Neuronal stem cell (in vitro differentiated cells): ENCODE measurements at regions not wholly inside any gene's neighbourhood (a gene's known extent, or its start where the extent isn't known, plus 50 kb on each side); places are given as distances from the start of the nearest gene placed in this dataset.

ENCODE experiments used
- DNase-seq: peaks from one replicate; pipeline ENCODE4 v3.0.0-alpha.2; 2013; ENCODE audit warnings: low spot score
- H2AFZ ChIP-seq: one replicate; pipeline ENCODE4 v1.6.1; 2013; ENCODE audit warnings: mild to moderate bottlenecking, low read length, inconsistent platforms
- H2AK5ac ChIP-seq: 2 replicates; pipeline ENCODE4 v1.6.1; 2013; ENCODE audit warnings: low read depth, mild to moderate bottlenecking, inconsistent platforms, low read length, moderate library complexity, mixed read lengths
- H2BK120ac ChIP-seq: 2 replicates; pipeline ENCODE4 v1.6.1; 2013; ENCODE audit warnings: low read depth, mild to moderate bottlenecking, inconsistent platforms, low read length, moderate library complexity, mixed read lengths
- H2BK12ac ChIP-seq: one replicate; pipeline ENCODE4 v1.6.1; 2013; ENCODE audit warnings: low read length, inconsistent platforms
- H2BK15ac ChIP-seq: 2 replicates; pipeline ENCODE4 v1.6.1; 2013; ENCODE audit warnings: mild to moderate bottlenecking, low read length, inconsistent platforms, mixed read lengths
- H2BK5ac ChIP-seq: one replicate; pipeline ENCODE4 v1.6.1; 2013; ENCODE audit warnings: inconsistent platforms, mild to moderate bottlenecking, low read length, moderate library complexity
- H3K14ac ChIP-seq: one replicate; pipeline ENCODE4 v1.6.1; 2013; ENCODE audit warnings: low read length, inconsistent platforms
- H3K18ac ChIP-seq: 2 replicates; pipeline ENCODE4 v1.6.1; 2013; ENCODE audit warnings: low read length, inconsistent platforms
- H3K23ac ChIP-seq: 2 replicates; pipeline ENCODE4 v1.6.1; 2013; ENCODE audit warnings: low read depth, mild to moderate bottlenecking, mixed read lengths, low read length, inconsistent platforms; ENCODE audit not compliant: poor library complexity
- H3K27ac ChIP-seq: replicated peaks from 3 replicates; pipeline ENCODE4 v1.5.1; 2013; ENCODE audit warnings: low read length, inconsistent platforms
- H3K27me3 ChIP-seq, 3 experiments: 2 replicates each; pipeline ENCODE4 v1.6.1; 2013; ENCODE audit warnings: low read length in 3 of 3, mild to moderate bottlenecking in 2 of 3, inconsistent platforms in 1 of 3, low read depth in 1 of 3, mixed read lengths in 1 of 3, moderate library complexity in 1 of 3; ENCODE audit not compliant: control insufficient read depth in 3 of 3, insufficient read depth in 3 of 3
- H3K36me3 ChIP-seq, 2 donors: replicated peaks in 1 of 2; 2 replicates each; pipeline ENCODE4 v1.6.1; 2013; ENCODE audit warnings: low read length in 2 of 2; ENCODE audit not compliant: control insufficient read depth in 2 of 2, insufficient read depth in 2 of 2
- H3K4ac ChIP-seq: 2 replicates; pipeline ENCODE4 v1.6.1; 2013; ENCODE audit warnings: inconsistent platforms, mild to moderate bottlenecking, low read length, moderate library complexity
- H3K4me1 ChIP-seq, 2 donors: 1 replicate in 1 of 2; 2 replicates in 1 of 2; pipeline ENCODE4 v1.6.1; 2013; ENCODE audit warnings: low read length in 2 of 2, low read depth in 1 of 2; ENCODE audit not compliant: control insufficient read depth in 2 of 2, insufficient read depth in 1 of 2
- H3K4me2 ChIP-seq: one replicate; pipeline ENCODE4 v1.6.1; 2013; ENCODE audit warnings: mild to moderate bottlenecking, low read length, inconsistent platforms; ENCODE audit not compliant: insufficient read depth, poor library complexity, severe bottlenecking
- H3K4me3 ChIP-seq, 2 donors: 2 replicates each; pipeline ENCODE4 v1.5.1; 2013; ENCODE audit warnings: low read length in 2 of 2, mild to moderate bottlenecking in 2 of 2, inconsistent platforms in 1 of 2, moderate library complexity in 1 of 2
- H3K79me1 ChIP-seq: one replicate; pipeline ENCODE4 v1.6.1; 2013; ENCODE audit warnings: low read depth, mild to moderate bottlenecking, inconsistent platforms, low read length, moderate library complexity
- H3K9ac ChIP-seq: one replicate; pipeline ENCODE4 v1.6.1; 2013; ENCODE audit warnings: mild to moderate bottlenecking, low read depth, low read length, inconsistent platforms; ENCODE audit not compliant: poor library complexity
- H3K9me3 ChIP-seq, 2 donors: replicated peaks in 1 of 2; 2 replicates each; pipeline versions ENCODE3 to v1.6.1; 2013; ENCODE audit warnings: low read length in 2 of 2, mild to moderate bottlenecking in 2 of 2, inconsistent platforms in 1 of 2, low read depth in 1 of 2, mixed read lengths in 1 of 2, moderate library complexity in 1 of 2; ENCODE audit not compliant: control insufficient read depth in 2 of 2, insufficient read depth in 1 of 2
- H4K8ac ChIP-seq: one replicate; pipeline ENCODE4 v1.6.1; 2013; ENCODE audit warnings: low read depth, mild to moderate bottlenecking, inconsistent platforms, low read length, moderate library complexity
- H4K91ac ChIP-seq: one replicate; pipeline ENCODE4 v1.6.1; 2013; ENCODE audit warnings: low read length, low read depth, mild to moderate bottlenecking, inconsistent platforms; ENCODE audit not compliant: poor library complexity
- WGBS, 2 donors: extraction: QIAGEN DNeasy Blood & Tissue Kit; methylation state at CpG; one replicate each; pipeline ENCODE4 v1.1.7; 2013; ENCODE audit warnings: missing lambda C conversion rate in 2 of 2, mixed read lengths in 1 of 2; ENCODE audit not compliant: insufficient read length in 2 of 2, insufficient replicate concordance in 1 of 2; ENCODE audit errors: extremely low coverage in 2 of 2; 5-methylcytosine and 5-hydroxymethylcytosine counted together

DNA sequence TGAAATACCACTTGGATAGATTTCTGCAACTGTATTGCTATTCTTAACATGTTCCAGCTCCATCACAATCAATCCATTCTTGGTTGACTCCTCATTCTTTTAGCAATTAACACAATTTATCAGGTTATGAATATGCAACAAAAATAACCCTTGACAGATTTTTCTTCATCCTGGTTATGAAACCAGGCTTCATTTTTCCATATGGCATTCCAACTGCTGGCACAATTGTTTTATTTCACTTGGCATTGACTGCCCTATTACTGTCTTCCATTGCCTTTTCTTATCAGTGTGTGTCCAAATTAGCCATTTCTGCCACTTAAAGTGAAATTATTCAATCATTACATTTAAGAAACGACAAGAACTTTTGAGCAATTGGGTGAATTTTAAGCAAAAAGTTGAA lies 388.8 kb upstream of the EPHA5 start:
- Histone ChIP-seq H3K4me1 (no peaks in the 10 kb centered on the region), H3K36me3 (no peaks in the 10 kb centered on the region), H3K4ac (no peak overlapping the region), H2BK120ac (no peak overlapping the region), H3K18ac (no peak overlapping the region), H3K4me3 (no peak overlapping the region), H2AFZ (no peak overlapping the region), H3K27me3 (no peaks in the 10 kb centered on the region), H3K9me3 (no peaks in the 10 kb centered on the region), H2AK5ac (no peak overlapping the region), H2BK12ac (no peak overlapping the region), H4K91ac (no peak overlapping the region), H3K23ac (no peak overlapping the region), H3K14ac (no peak overlapping the region), H3K4me2 (no peak overlapping the region), H3K79me1 (no peaks in the 10 kb centered on the region), H3K27ac (no peak overlapping the region), H4K8ac (no peak overlapping the region), H2BK5ac (no peak overlapping the region), H3K9ac (no peak overlapping the region), H2BK15ac (no peak overlapping the region)
- no peak for DNase-seq
- WGBS, 2 donors: no CpG with 5 or more reads among the region's 1 CpG

DNA sequence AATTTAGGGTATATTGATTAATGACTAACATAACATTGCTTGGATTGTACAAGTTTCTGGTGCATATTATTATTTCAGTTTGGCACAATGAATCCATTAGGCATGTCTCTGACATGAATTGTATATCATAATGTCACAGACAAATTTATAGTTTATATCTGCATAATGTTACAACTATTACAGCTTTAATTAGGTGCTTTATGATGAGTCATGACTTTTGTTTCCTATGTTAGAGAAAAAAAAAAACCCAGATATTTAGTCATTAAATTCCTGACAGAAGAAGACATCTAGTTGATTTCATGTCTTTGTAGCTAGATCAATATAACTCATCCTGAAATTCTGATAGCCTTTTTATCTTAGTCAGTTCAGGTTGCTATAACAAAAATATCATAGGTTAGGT lies 385.7 kb upstream of the EPHA5 start:
- Histone ChIP-seq H2BK5ac (no peak overlapping the region), H2BK120ac (no peak overlapping the region), H3K9me3 (no peaks in the 10 kb centered on the region), H3K36me3 (no peaks in the 10 kb centered on the region), H3K9ac (no peak overlapping the region), H3K4me1 (no peaks in the 10 kb centered on the region), H3K27me3 (no peaks in the 10 kb centered on the region), H3K79me1 (no peaks in the 10 kb centered on the region), H4K91ac (no peak overlapping the region), H3K18ac (no peak overlapping the region), H3K4ac (no peak overlapping the region), H4K8ac (no peak overlapping the region), H3K4me2 (no peak overlapping the region), H2AFZ (no peak overlapping the region), H2AK5ac (no peak overlapping the region), H3K14ac (no peak overlapping the region), H2BK15ac (no peak overlapping the region), H3K23ac (no peak overlapping the region), H3K4me3 (no peak overlapping the region), H2BK12ac (no peak overlapping the region), H3K27ac (no peak overlapping the region)
- no peak for DNase-seq

- WGBS, 2 donors: no CpG with 5 or more reads among the region's 2 CpGs
- Histone ChIP-seq H2AFZ (no peak overlapping the region), H3K14ac (no peak overlapping the region), H2AK5ac (no peak overlapping the region), H4K91ac (no peak overlapping the region), H3K27ac (no peak overlapping the region), H2BK5ac (no peak overlapping the region), H3K36me3 (no peaks in the 10 kb centered on the region), H3K79me1 (no peaks in the 10 kb centered on the region), H2BK15ac (no peak overlapping the region), H2BK12ac (no peak overlapping the region), H2BK120ac (no peak overlapping the region), H3K18ac (no peak overlapping the region), H3K23ac (no peak overlapping the region), H3K9ac (no peak overlapping the region), H4K8ac (no peak overlapping the region), H3K4me3 (no peak overlapping the region), H3K9me3 (no peaks in the 10 kb centered on the region), H3K4ac (no peak overlapping the region), H3K4me2 (no peak overlapping the region), H3K27me3 (no peaks in the 10 kb centered on the region), H3K4me1 (no peaks in the 10 kb centered on the region)
- no peak for DNase-seq
Measured at GRCh38 chr4:66052426-66052825, 382.1 kb upstream of the EPHA5 start.

DNA sequence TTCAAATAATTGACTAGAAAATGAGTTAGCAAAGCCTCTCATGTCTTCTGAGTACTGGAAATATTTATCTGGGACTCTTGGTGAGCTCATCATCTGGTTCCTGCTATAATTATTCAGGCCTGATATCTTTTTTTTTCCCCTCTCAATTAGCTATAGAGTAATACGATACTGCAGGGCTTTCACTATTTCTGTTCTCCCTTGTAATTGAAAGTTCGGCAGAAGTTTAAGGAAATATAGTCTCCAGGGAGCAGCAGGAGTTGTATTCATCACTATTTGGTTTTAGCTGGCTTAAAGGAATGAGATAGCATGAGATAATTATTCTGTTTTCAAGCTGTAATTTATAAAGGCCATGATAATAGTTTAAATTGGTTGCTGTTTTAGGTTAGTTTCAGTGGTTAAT lies 378.6 kb upstream of the EPHA5 start:
- Histone ChIP-seq H3K27me3 (no peaks in the 10 kb centered on the region), H3K36me3 (no peaks in the 10 kb centered on the region), H4K91ac (no peak overlapping the region), H3K9ac (no peak overlapping the region), H3K27ac (no peak overlapping the region), H3K4ac (no peak overlapping the region), H3K4me3 (no peak overlapping the region), H3K9me3 (no peaks in the 10 kb centered on the region), H2AK5ac (no peak overlapping the region), H3K14ac (no peak overlapping the region), H2BK15ac (no peak overlapping the region), H3K18ac (no peak overlapping the region), H2AFZ (no peak overlapping the region), H2BK5ac (no peak overlapping the region), H3K79me1 (no peaks in the 10 kb centered on the region), H3K4me2 (no peak overlapping the region), H3K4me1 (no peaks in the 10 kb centered on the region), H3K23ac (no peak overlapping the region), H2BK120ac (no peak overlapping the region), H2BK12ac (no peak overlapping the region), H4K8ac (no peak overlapping the region)
- DNase-seq: no peak
- no CpG with 5 or more reads among the region's 2 CpGs for WGBS, 2 donors
